DLD1 (cell line): ENCODE measurements at regions not wholly inside any gene's neighbourhood (a gene's known extent, or its start where the extent isn't known, plus 50 kb on each side); places are given as distances from the start of the nearest gene placed in this dataset.
"Not testable (repeated sequence)": the region's sequence is repeated elsewhere in the genome, so short reads cannot be mapped to it uniquely, and the experiment has no call there.

ENCODE experiments used
- in situ Hi-C: cut with HindIII; loops from 2 replicates; pipeline ENCODE4 v1.10.0; 2017; ENCODE audit warnings: low sequenced_read_pairs

GRCh38 chr16:82311528-82311927, 141.5 kb upstream of the MPHOSPH6 start:
- in situ Hi-C loops = no loop called here

GRCh38 chr16:82302042-82302727, 132.2 kb upstream of the MPHOSPH6 start:
- in situ Hi-C loops = no loop called here

GRCh38 chr16:82301146-82301755, 131.2 kb upstream of the MPHOSPH6 start:
- in situ Hi-C loops = no loop called here

GRCh38 chr16:82300374-82300951, 130.4 kb upstream of the MPHOSPH6 start:
- in situ Hi-C loops = no loop called here

GRCh38 chr16:82298472-82298871, 128.4 kb upstream of the MPHOSPH6 start:
- in situ Hi-C loops = no loop called here

GRCh38 chr16:82295290-82296201, 125.5 kb upstream of the MPHOSPH6 start:
- in situ Hi-C loops = no loop called here

- in situ Hi-C loops = no loop called here
Measured at GRCh38 chr16:82293671-82294070, 123.6 kb upstream of the MPHOSPH6 start.

GRCh38 chr16:82287937-82288336, 117.9 kb upstream of the MPHOSPH6 start:
- in situ Hi-C loops = no loop called here

- in situ Hi-C loops = loop anchor here (5.0 kb wide), 1 partner anchor 80 kb away; no protein-coding TSS in a partner anchor
Measured at GRCh38 chr16:82282662-82283061, 112.6 kb upstream of the MPHOSPH6 start.

- in situ Hi-C loops = loop anchor here (5.0 kb wide), 1 partner anchor 81 kb away; no protein-coding TSS in a partner anchor
Measured at GRCh38 chr16:82281544-82281943, 111.5 kb upstream of the MPHOSPH6 start.

GRCh38 chr16:82280867-82281266, 110.8 kb upstream of the MPHOSPH6 start:
- in situ Hi-C loops = loop anchor here (5.0 kb wide), 1 partner anchor 81 kb away; no protein-coding TSS in a partner anchor

GRCh38 chr16:82275349-82275748, 105.3 kb upstream of the MPHOSPH6 start:
- in situ Hi-C loops = not testable (repeated sequence)

- in situ Hi-C loops = no loop called here
Measured at GRCh38 chr16:82271636-82272035, 101.6 kb upstream of the MPHOSPH6 start.

GRCh38 chr16:82267675-82268074, 97.7 kb upstream of the MPHOSPH6 start:
- in situ Hi-C loops = not testable (repeated sequence)

- in situ Hi-C loops = no loop called here
Measured at GRCh38 chr16:82265809-82266208, 95.8 kb upstream of the MPHOSPH6 start.

- in situ Hi-C loops = no loop called here
Measured at GRCh38 chr16:82264756-82265155, 94.7 kb upstream of the MPHOSPH6 start.

- in situ Hi-C loops = no loop called here
Measured at GRCh38 chr16:82263521-82264143, 93.6 kb upstream of the MPHOSPH6 start.

- in situ Hi-C loops = no loop called here
Measured at GRCh38 chr16:82262244-82262643, 92.2 kb upstream of the MPHOSPH6 start.

GRCh38 chr16:82260212-82260795, 90.3 kb upstream of the MPHOSPH6 start:
- in situ Hi-C loops = no loop called here

- in situ Hi-C loops = no loop called here
Measured at GRCh38 chr16:82259731-82260130, 89.7 kb upstream of the MPHOSPH6 start.
